Tibial nerve (tissue), 4 donors: ENCODE measurements at regions not wholly inside any gene's neighbourhood (a gene's known extent, or its start where the extent isn't known, plus 50 kb on each side); places are given as distances from the start of the nearest gene placed in this dataset.
"Not testable (repeated sequence)": the region's sequence is repeated elsewhere in the genome, so short reads cannot be mapped to it uniquely, and the experiment has no call there.

ENCODE experiments used
- DNase-seq, 2 donors: peaks; one replicate each; pipeline ENCODE4 v3.0.0-alpha.2; 2019; ENCODE audit warnings: low spot score in 2 of 2
- H3K27ac ChIP-seq, 4 donors: fragments of 200-600 bp; sonication (generic) in 3 of 4; one replicate each; pipeline ENCODE4 v1.5.1; 2017 to 2019; ENCODE audit warnings: mild to moderate bottlenecking in 1 of 4
- H3K27me3 ChIP-seq, 2 donors: fragments of 200-600 bp; sonication (generic) in 1 of 2; one replicate each; pipeline versions ENCODE4 v1.5.1 to v1.6.0; 2017 to 2019
- H3K36me3 ChIP-seq, 3 donors: fragments of 200-600 bp; sonication (generic); one replicate each; pipeline ENCODE4 v1.5.1; 2018 to 2019
- H3K4me1 ChIP-seq, 4 donors: fragments of 200-600 bp; sonication (generic) in 3 of 4; one replicate each; pipeline ENCODE4 v1.5.1; 2017 to 2019
- H3K4me3 ChIP-seq, 4 donors: fragments of 200-600 bp; sonication (generic) in 3 of 4; one replicate each; pipeline ENCODE4 v1.5.1; 2017 to 2019; ENCODE audit warnings: mild to moderate bottlenecking in 1 of 4, moderate library complexity in 1 of 4
- H3K9me3 ChIP-seq, 4 donors: fragments of 200-600 bp; sonication (generic) in 3 of 4; one replicate each; pipeline ENCODE4 v1.5.1; 2017 to 2019
- WGBS, 2 donors: methylation state at CpG; one replicate each; pipeline ENCODE4 v1.1.5; 2018; 5-methylcytosine and 5-hydroxymethylcytosine counted together

GRCh38 chr15:21357056-21357455 lies 83.2 kb downstream of the POTEB3 start:
- not testable (repeated sequence) for H3K4me3 ChIP-seq, H3K27ac ChIP-seq, H3K4me1 ChIP-seq, H3K9me3 ChIP-seq, H3K36me3 ChIP-seq, H3K27me3 ChIP-seq, DNase-seq
- no CpG with 5 or more reads among the region's 6 CpGs for WGBS, 2 donors

- WGBS, 2 donors = 74 to 80% methylated on average over 2 to 3 of the region's 6 CpGs
- not testable (repeated sequence) for H3K9me3 ChIP-seq, H3K4me1 ChIP-seq, H3K27ac ChIP-seq, H3K36me3 ChIP-seq, H3K27me3 ChIP-seq, H3K4me3 ChIP-seq
- peak in 1 of 2 donors; percentile 3 for DNase-seq
Observed at GRCh38 chr15:21355944-21356343, 84.4 kb downstream of the POTEB3 start.

- not testable (repeated sequence) for H3K36me3 ChIP-seq, H3K27ac ChIP-seq, H3K9me3 ChIP-seq, H3K4me1 ChIP-seq, H3K27me3 ChIP-seq, DNase-seq, H3K4me3 ChIP-seq
- WGBS, 2 donors = no CpG with 5 or more reads among the region's 20 CpGs
Observed at GRCh38 chr15:21354597-21354996, 85.7 kb downstream of the POTEB3 start.

- not testable (repeated sequence) for H3K27ac ChIP-seq, H3K9me3 ChIP-seq, DNase-seq, H3K4me3 ChIP-seq, H3K4me1 ChIP-seq, H3K36me3 ChIP-seq, H3K27me3 ChIP-seq
- no CpG with 5 or more reads among the region's 40 CpGs for WGBS, 2 donors
Observed at GRCh38 chr15:21352670-21353318, 87.5 kb downstream of the POTEB3 start.

GRCh38 chr15:21344960-21345359 lies 95.3 kb downstream of the POTEB3 start:
- not testable (repeated sequence) for H3K27me3 ChIP-seq, H3K36me3 ChIP-seq, H3K4me1 ChIP-seq, DNase-seq, H3K27ac ChIP-seq, H3K9me3 ChIP-seq
- H3K4me3 ChIP-seq = peak overlapping the region in 1 of 4 donors; percentile 33
- no CpG with 5 or more reads among the region's 47 CpGs for WGBS, 2 donors

GRCh38 chr15:21344500-21344899 lies 95.8 kb downstream of the POTEB3 start:
- no CpG with 5 or more reads among the region's 41 CpGs for WGBS, 2 donors
- H3K27me3 ChIP-seq, H3K27ac ChIP-seq, H3K36me3 ChIP-seq, H3K9me3 ChIP-seq, DNase-seq, H3K4me1 ChIP-seq, H3K4me3 ChIP-seq: not testable (repeated sequence)

GRCh38 chr15:21337028-21337427 lies 103.3 kb downstream of the POTEB3 start:
- WGBS, 2 donors = no CpG with 5 or more reads among the region's 2 CpGs
- H3K9me3 ChIP-seq, H3K27me3 ChIP-seq, H3K27ac ChIP-seq, H3K4me1 ChIP-seq, H3K4me3 ChIP-seq, DNase-seq, H3K36me3 ChIP-seq: not testable (repeated sequence)

- WGBS, 2 donors = 43 to 59% methylated on average over 7 to 8 of the region's 68 CpGs
- H3K4me3 ChIP-seq, DNase-seq: not testable (repeated sequence)
Observed at GRCh38 chr15:21324720-21325460, 115.4 kb downstream of the POTEB3 start.

GRCh38 chr15:21284353-21284752 lies 155.9 kb downstream of the POTEB3 start:
- H3K4me1 ChIP-seq, H3K27ac ChIP-seq, H3K9me3 ChIP-seq, H3K36me3 ChIP-seq, DNase-seq, H3K4me3 ChIP-seq, H3K27me3 ChIP-seq: not testable (repeated sequence)
- WGBS, 2 donors = 31% methylated on average over 1 of the region's 2 CpGs

More at GRCh38 chr15:21324720-21325460, 115.4 kb downstream of the POTEB3 start:
- H3K27me3 ChIP-seq, H3K27ac ChIP-seq, H3K9me3 ChIP-seq, H3K4me1 ChIP-seq, H3K36me3 ChIP-seq: not testable (repeated sequence)

- H3K27me3 ChIP-seq = not testable (repeated sequence)
Observed at GRCh38 chr15:21283210-21283609, 157.1 kb downstream of the POTEB3 start.

GRCh38 chr15:21280272-21280671 lies 160.0 kb downstream of the POTEB3 start:
- not testable (repeated sequence) for H3K27me3 ChIP-seq, H3K4me3 ChIP-seq, H3K9me3 ChIP-seq, H3K27ac ChIP-seq, H3K36me3 ChIP-seq, H3K4me1 ChIP-seq, DNase-seq
- no CpG with 5 or more reads among the region's 3 CpGs for WGBS, 2 donors

More at GRCh38 chr15:21283210-21283609, 157.1 kb downstream of the POTEB3 start:
- DNase-seq, H3K4me1 ChIP-seq, H3K4me3 ChIP-seq, H3K27ac ChIP-seq, H3K9me3 ChIP-seq, H3K36me3 ChIP-seq: not testable (repeated sequence)
- no CpG with 5 or more reads among the region's 1 CpG for WGBS, 2 donors

- not testable (repeated sequence) for DNase-seq, H3K4me3 ChIP-seq, H3K9me3 ChIP-seq, H3K27me3 ChIP-seq, H3K27ac ChIP-seq, H3K36me3 ChIP-seq, H3K4me1 ChIP-seq
- WGBS, 2 donors = 49 to 53% methylated on average over 3 of the region's 3 CpGs
Observed at GRCh38 chr15:21272176-21272982, 167.9 kb downstream of the POTEB3 start.
